ENCODE measurements at regions not wholly inside any gene's neighbourhood (a gene's known extent, or its start where the extent isn't known, plus 50 kb on each side); places are given as distances from the start of the nearest gene placed in this dataset.

GRCh38 chr4:11587797-11588196, 159.1 kb upstream of the HS3ST1 start:
- Histone ChIP-seq H3K4me1 (no peaks in the 10 kb centered on the region), H3K4me3 (no peak overlapping the region), H3K36me3 (no peaks in the 10 kb centered on the region), H3K9me3 (no peaks in the 10 kb centered on the region), H3K27me3 (no peaks in the 10 kb centered on the region), H3K27ac (no peak overlapping the region)
- WGBS, 2 donors: 89% methylated on average over 5 of the region's 5 CpGs
- DNase-seq (no peak), ATAC-seq (ENCODE audit: low FRiP score in 2 of 2) (no peak)
- TF ChIP-seq POLR2AphosphoS5 (IDR thresholded peaks at IDR 0.05): no peak
- TF ChIP-seq POLR2A (IDR thresholded peaks at IDR 0.05): no peak
- TF ChIP-seq, protein P1, sequence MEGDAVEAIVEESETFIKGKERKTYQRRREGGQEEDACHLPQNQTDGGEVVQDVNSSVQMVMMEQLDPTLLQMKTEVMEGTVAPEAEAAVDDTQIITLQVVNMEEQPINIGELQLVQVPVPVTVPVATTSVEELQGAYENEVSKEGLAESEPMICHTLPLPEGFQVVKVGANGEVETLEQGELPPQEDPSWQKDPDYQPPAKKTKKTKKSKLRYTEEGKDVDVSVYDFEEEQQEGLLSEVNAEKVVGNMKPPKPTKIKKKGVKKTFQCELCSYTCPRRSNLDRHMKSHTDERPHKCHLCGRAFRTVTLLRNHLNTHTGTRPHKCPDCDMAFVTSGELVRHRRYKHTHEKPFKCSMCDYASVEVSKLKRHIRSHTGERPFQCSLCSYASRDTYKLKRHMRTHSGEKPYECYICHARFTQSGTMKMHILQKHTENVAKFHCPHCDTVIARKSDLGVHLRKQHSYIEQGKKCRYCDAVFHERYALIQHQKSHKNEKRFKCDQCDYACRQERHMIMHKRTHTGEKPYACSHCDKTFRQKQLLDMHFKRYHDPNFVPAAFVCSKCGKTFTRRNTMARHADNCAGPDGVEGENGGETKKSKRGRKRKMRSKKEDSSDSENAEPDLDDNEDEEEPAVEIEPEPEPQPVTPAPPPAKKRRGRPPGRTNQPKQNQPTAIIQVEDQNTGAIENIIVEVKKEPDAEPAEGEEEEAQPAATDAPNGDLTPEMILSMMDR (IDR thresholded peaks at IDR 0.05): no peak
- TF ChIP-seq EP300 (IDR thresholded peaks at IDR 0.05): no peak

- H3K27me3 ChIP-seq: no peaks in the 10 kb centered on the region
- DNase-seq (no peak), ATAC-seq (ENCODE audit: low FRiP score in 2 of 2) (no peak)
- H3K4me1 ChIP-seq: no peaks in the 10 kb centered on the region
- H3K9me3 ChIP-seq: peaks cover 0 to 7% (median 0%) of the 10 kb centered on the region in 4 donors
- no peak overlapping the region for H3K27ac ChIP-seq
- TF ChIP-seq EP300 (IDR thresholded peaks at IDR 0.05) (no peak), POLR2A (IDR thresholded peaks at IDR 0.05) (no peak), POLR2AphosphoS5 (IDR thresholded peaks at IDR 0.05) (no peak)
- TF ChIP-seq, protein P1 (IDR thresholded peaks at IDR 0.05): no peak
- no peaks in the 10 kb centered on the region for H3K36me3 ChIP-seq
- no peak overlapping the region for H3K4me3 ChIP-seq
- WGBS, 2 donors: 0 to 7% methylated on average over 1 of the region's 1 CpG
Observed at GRCh38 chr4:11585506-11585905, 156.8 kb upstream of the HS3ST1 start.

DNA sequence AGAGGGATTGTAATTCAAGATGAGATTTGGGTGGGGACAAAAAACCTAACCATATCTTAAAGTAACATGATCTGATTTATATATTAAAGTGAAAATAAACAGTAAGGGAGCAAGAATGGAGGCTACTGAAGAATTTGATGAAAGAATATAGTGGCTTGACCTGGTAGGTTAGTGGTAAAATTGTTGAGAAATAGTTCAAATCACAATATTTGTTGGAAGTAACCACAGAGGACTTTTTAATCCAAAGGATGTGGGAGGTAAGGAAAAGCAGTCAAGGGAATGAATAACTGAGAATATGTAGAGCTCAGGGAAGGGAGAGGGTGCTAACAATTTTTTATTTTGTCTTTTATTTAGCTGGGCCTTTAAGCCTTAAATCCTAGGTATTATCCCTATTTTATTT, 139.8 kb upstream of the HS3ST1 start:
- H3K4me3 ChIP-seq: no peak overlapping the region
- ATAC-seq (ENCODE audit: low FRiP score in 2 of 2) (no peak), DNase-seq (no peak)
- H3K4me1 ChIP-seq: no peaks in the 10 kb centered on the region
- no peaks in the 10 kb centered on the region for H3K27me3 ChIP-seq
- no peaks in the 10 kb centered on the region for H3K36me3 ChIP-seq
- no peak overlapping the region for H3K27ac ChIP-seq
- no peaks in the 10 kb centered on the region for H3K9me3 ChIP-seq
- TF ChIP-seq, protein P1 (IDR thresholded peaks at IDR 0.05): no peak
- TF ChIP-seq EP300 (IDR thresholded peaks at IDR 0.05): no peak
- TF ChIP-seq POLR2A (IDR thresholded peaks at IDR 0.05): no peak
- TF ChIP-seq POLR2AphosphoS5 (IDR thresholded peaks at IDR 0.05): no peak

- no peaks in the 10 kb centered on the region for H3K4me1 ChIP-seq
- no peak for ATAC-seq (ENCODE audit: low FRiP score in 2 of 2)
- no peaks in the 10 kb centered on the region for H3K36me3 ChIP-seq
- no peak overlapping the region for H3K27ac ChIP-seq
- no peaks in the 10 kb centered on the region for H3K9me3 ChIP-seq
- 68 to 69% methylated on average over 2 of the region's 2 CpGs for WGBS, 2 donors
- no peaks in the 10 kb centered on the region for H3K27me3 ChIP-seq
- H3K4me3 ChIP-seq: no peak overlapping the region
- no peak for DNase-seq
- TF ChIP-seq, protein P1 (IDR thresholded peaks at IDR 0.05): no peak
- TF ChIP-seq POLR2A (IDR thresholded peaks at IDR 0.05) (no peak), POLR2AphosphoS5 (IDR thresholded peaks at IDR 0.05) (no peak), EP300 (IDR thresholded peaks at IDR 0.05) (no peak)
Observed at GRCh38 chr4:11566444-11567022, 137.8 kb upstream of the HS3ST1 start.

DNA sequence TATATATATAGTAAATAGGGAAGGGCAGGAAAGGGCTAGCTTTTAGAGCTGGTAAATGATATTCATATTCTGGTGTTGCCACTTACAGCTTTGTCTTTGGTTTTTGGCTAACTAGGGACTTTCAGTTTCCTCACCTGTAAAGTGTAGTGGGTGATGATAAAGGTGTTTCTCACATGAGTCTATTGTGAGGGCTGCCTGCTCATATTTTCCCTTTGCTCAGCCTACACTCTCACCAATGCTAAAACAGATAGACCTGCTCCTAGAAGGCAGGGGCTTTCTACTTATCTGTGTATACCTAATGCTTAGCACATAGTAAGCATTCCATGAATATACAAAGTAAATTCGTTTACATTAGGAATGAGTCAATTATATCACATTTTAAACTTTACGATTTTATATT, 137.2 kb upstream of the HS3ST1 start:
- Histone ChIP-seq H3K36me3 (no peaks in the 10 kb centered on the region), H3K4me1 (no peaks in the 10 kb centered on the region), H3K9me3 (no peaks in the 10 kb centered on the region), H3K27ac (no peak overlapping the region), H3K27me3 (no peaks in the 10 kb centered on the region), H3K4me3 (no peak overlapping the region)
- DNase-seq: no peak
- ATAC-seq (ENCODE audit: low FRiP score in 2 of 2): no peak
- TF ChIP-seq EP300 (IDR thresholded peaks at IDR 0.05): no peak
- no peak for TF ChIP-seq POLR2AphosphoS5 (IDR thresholded peaks at IDR 0.05)
- no peak for TF ChIP-seq POLR2A (IDR thresholded peaks at IDR 0.05)
- TF ChIP-seq, protein P1 (IDR thresholded peaks at IDR 0.05): no peak
- WGBS, 2 donors: 83 to 90% methylated on average over 2 of the region's 2 CpGs
